ENCODE measurements at regions not wholly inside any gene's neighbourhood (a gene's known extent, or its start where the extent isn't known, plus 50 kb on each side); places are given as distances from the start of the nearest gene placed in this dataset.

- no peaks in the 10 kb centered on the region for H3K4me1 Mint-ChIP-seq
- H3K27me3 Mint-ChIP-seq, result no peaks in the 10 kb centered on the region
- no peaks in the 10 kb centered on the region for H3K9me3 Mint-ChIP-seq
- POLR2A ChIA-PET, result no interaction called here
- no peak for TF ChIP-seq CTCF (IDR thresholded peaks at IDR 0.05)
- ATAC-seq (ENCODE audit: low read depth) (no peak), DNase-seq (no peak)
- intact Hi-C loops (cut with micrococcal nuclease), result no loop called here
- H3K36me3 Mint-ChIP-seq (ENCODE audit: low read depth), result no peaks in the 10 kb centered on the region
- CTCF ChIA-PET, result no interaction called here
- H3K4me3 Mint-ChIP-seq, result no peak overlapping the region
- no peak overlapping the region for H3K27ac Mint-ChIP-seq
Measured at GRCh38 chr9:18238752-18239447, 235.1 kb upstream of the ADAMTSL1 start.

GRCh38 chr9:18240213-18240612, 233.7 kb upstream of the ADAMTSL1 start:
- intact Hi-C loops (cut with micrococcal nuclease), result no loop called here

GRCh38 chr9:18245911-18246310, 228.0 kb upstream of the ADAMTSL1 start:
- ATAC-seq (ENCODE audit: low read depth) (no peak), DNase-seq (no peak)
- TF ChIP-seq CTCF (IDR thresholded peaks at IDR 0.05), result no peak
- H3K9me3 Mint-ChIP-seq, result no peaks in the 10 kb centered on the region
- no peaks in the 10 kb centered on the region for H3K27me3 Mint-ChIP-seq
- H3K4me1 Mint-ChIP-seq, result no peaks in the 10 kb centered on the region
- ChIA-PET CTCF (no interaction called here), POLR2A (no interaction called here)
- H3K4me3 Mint-ChIP-seq, result no peak overlapping the region
- intact Hi-C loops (cut with micrococcal nuclease), result no loop called here
- H3K27ac Mint-ChIP-seq, result no peak overlapping the region
- H3K36me3 Mint-ChIP-seq (ENCODE audit: low read depth), result no peaks in the 10 kb centered on the region

More at GRCh38 chr9:18240213-18240612, 233.7 kb upstream of the ADAMTSL1 start:
- Mint-ChIP-seq H3K4me3 (no peak overlapping the region), H3K4me1 (no peaks in the 10 kb centered on the region), H3K27ac (no peak overlapping the region), H3K36me3 (ENCODE audit: low read depth) (no peaks in the 10 kb centered on the region), H3K9me3 (no peaks in the 10 kb centered on the region), H3K27me3 (no peaks in the 10 kb centered on the region)
- no peak for TF ChIP-seq CTCF (IDR thresholded peaks at IDR 0.05)
- DNase-seq (no peak), ATAC-seq (ENCODE audit: low read depth) (no peak)
- CTCF ChIA-PET, result no interaction called here
- POLR2A ChIA-PET, result no interaction called here

GRCh38 chr9:18250053-18250452, 223.9 kb upstream of the ADAMTSL1 start:
- POLR2A ChIA-PET, result no interaction called here
- intact Hi-C loops (cut with micrococcal nuclease), result no loop called here
- H3K27me3 Mint-ChIP-seq, result no peaks in the 10 kb centered on the region
- H3K4me3 Mint-ChIP-seq, result no peak overlapping the region
- no peaks in the 10 kb centered on the region for H3K9me3 Mint-ChIP-seq
- H3K4me1 Mint-ChIP-seq, result no peaks in the 10 kb centered on the region
- ATAC-seq (ENCODE audit: low read depth), result no peak
- CTCF ChIA-PET, result no interaction called here
- DNase-seq, result no peak
- no peaks in the 10 kb centered on the region for H3K36me3 Mint-ChIP-seq (ENCODE audit: low read depth)
- H3K27ac Mint-ChIP-seq, result no peak overlapping the region
- TF ChIP-seq CTCF (IDR thresholded peaks at IDR 0.05), result no peak

- H3K27me3 Mint-ChIP-seq, result peaks cover 4% of the 10 kb centered on the region
- intact Hi-C loops (cut with micrococcal nuclease), result no loop called here
- ChIA-PET CTCF (interaction anchor here (2.0 to 2.8 kb wide), 2 partner anchors 774 to 920 kb away, joined by 16 to 19 read pairs; no protein-coding TSS in a partner anchor), POLR2A (no interaction called here)
- no peak for ATAC-seq (ENCODE audit: low read depth)
- TF ChIP-seq CTCF (IDR thresholded peaks at IDR 0.05), result no peak
- no peak overlapping the region for H3K4me3 Mint-ChIP-seq
- no peak overlapping the region for H3K27ac Mint-ChIP-seq
- H3K9me3 Mint-ChIP-seq, result no peaks in the 10 kb centered on the region
- no peaks in the 10 kb centered on the region for H3K36me3 Mint-ChIP-seq (ENCODE audit: low read depth)
- no peak for DNase-seq
- no peaks in the 10 kb centered on the region for H3K4me1 Mint-ChIP-seq
Measured at GRCh38 chr9:18253950-18254349, 220.0 kb upstream of the ADAMTSL1 start.

All from activated B cell treated with CpG ODN at 0.5 μM for 24 hours (primary cell).